Endothelial cell (in vitro differentiated cells): ENCODE measurements at regions not wholly inside any gene's neighbourhood (a gene's known extent, or its start where the extent isn't known, plus 50 kb on each side); places are given as distances from the start of the nearest gene placed in this dataset.

ENCODE experiments used
- DNase-seq: peaks from one replicate; pipeline ENCODE4 v3.0.0; 2021; ENCODE audit warnings: low spot score
- H3K27ac Mint-ChIP-seq: one replicate; pipeline ENCODE4 v1.8.0; 2021; ENCODE audit warnings: mixed read lengths, inconsistent platforms; ENCODE audit not compliant: unreplicated experiment
- H3K27me3 Mint-ChIP-seq: one replicate; pipeline ENCODE4 v1.8.0; 2021; ENCODE audit warnings: mild to moderate bottlenecking, moderate library complexity, mixed read lengths, inconsistent platforms; ENCODE audit not compliant: unreplicated experiment
- H3K36me3 Mint-ChIP-seq: one replicate; pipeline ENCODE4 v1.8.0; 2021; ENCODE audit warnings: mild to moderate bottlenecking, low read depth, mixed read lengths, inconsistent platforms; ENCODE audit not compliant: unreplicated experiment
- H3K4me1 Mint-ChIP-seq: one replicate; pipeline ENCODE4 v1.8.0; 2021; ENCODE audit warnings: mild to moderate bottlenecking, mixed read lengths, inconsistent platforms; ENCODE audit not compliant: unreplicated experiment
- H3K4me3 Mint-ChIP-seq: one replicate; pipeline ENCODE4 v1.8.0; 2021; ENCODE audit warnings: mild to moderate bottlenecking, mixed read lengths, inconsistent platforms; ENCODE audit not compliant: unreplicated experiment
- H3K9me3 Mint-ChIP-seq: one replicate; pipeline ENCODE4 v1.8.0; 2021; ENCODE audit warnings: mixed read lengths, inconsistent platforms; ENCODE audit not compliant: unreplicated experiment
- CTCF ChIP-seq: fragments of 200-600 bp; sonication (generic); IDR thresholded peaks from one replicate; pipeline ENCODE4 v1.5.0; 2021; ENCODE audit warnings: antibody characterized with exemption; ENCODE audit not compliant: unreplicated experiment

DNA sequence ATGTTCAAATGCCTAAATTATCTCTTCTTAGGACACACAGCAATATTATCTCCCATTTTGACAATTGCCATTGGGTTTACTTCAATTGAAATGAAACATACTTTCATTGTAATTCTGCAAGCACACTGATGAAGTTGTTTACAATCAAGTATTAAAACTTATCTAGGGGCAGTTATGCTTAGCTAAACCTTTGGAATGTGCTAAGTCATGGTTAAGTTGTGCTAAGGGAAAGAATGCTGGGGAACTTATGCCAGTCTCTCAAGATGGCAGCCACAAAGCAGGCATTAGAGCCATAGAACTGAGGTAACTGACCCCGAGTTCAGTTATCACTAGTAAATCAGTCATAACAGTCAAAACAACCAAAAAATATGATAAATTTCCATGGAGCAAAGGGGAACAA lies 59.1 kb upstream of the NT5E start:
- Mint-ChIP-seq H3K27me3 (no peaks in the 10 kb centered on the region), H3K4me3 (no peak overlapping the region), H3K36me3 (no peaks in the 10 kb centered on the region), H3K9me3 (no peaks in the 10 kb centered on the region), H3K27ac (no peak overlapping the region), H3K4me1 (peaks cover 11% of the 10 kb centered on the region)
- DNase-seq, result no peak
- no peak for TF ChIP-seq CTCF

DNA sequence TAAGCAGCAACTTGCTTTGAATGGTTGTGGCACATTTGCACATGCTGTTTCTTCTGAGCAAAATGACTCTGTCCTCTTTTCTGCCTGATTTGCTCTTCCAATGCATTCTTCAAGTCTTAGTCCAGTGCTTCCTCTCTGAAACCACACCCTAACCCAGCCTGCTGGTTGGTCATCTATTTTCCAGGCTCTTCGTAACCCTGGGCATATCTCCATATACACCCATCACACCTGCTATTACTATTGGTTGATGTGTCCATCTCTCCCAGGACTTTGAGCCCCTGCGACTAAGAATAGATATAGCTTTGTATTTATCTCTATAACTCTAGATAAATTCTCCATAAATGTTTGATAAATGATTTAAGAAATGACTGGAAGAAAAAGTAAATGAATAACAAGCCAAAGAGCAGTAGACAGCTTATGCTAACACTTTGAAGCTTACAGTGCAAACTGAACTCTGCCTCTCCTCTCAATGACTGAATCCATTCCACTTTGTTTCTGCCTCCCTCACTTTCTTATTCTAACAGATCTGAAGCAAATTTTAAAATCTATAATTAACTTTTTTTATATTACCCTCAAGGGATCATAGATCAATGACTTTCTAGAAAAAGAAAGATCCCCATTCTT lies 59.7 kb upstream of the NT5E start:
- DNase-seq, result no peak
- Mint-ChIP-seq H3K27me3 (no peaks in the 10 kb centered on the region), H3K4me3 (no peak overlapping the region), H3K9me3 (no peaks in the 10 kb centered on the region), H3K4me1 (peaks cover 13% of the 10 kb centered on the region), H3K27ac (no peak overlapping the region), H3K36me3 (no peaks in the 10 kb centered on the region)
- TF ChIP-seq CTCF, result no peak

DNA sequence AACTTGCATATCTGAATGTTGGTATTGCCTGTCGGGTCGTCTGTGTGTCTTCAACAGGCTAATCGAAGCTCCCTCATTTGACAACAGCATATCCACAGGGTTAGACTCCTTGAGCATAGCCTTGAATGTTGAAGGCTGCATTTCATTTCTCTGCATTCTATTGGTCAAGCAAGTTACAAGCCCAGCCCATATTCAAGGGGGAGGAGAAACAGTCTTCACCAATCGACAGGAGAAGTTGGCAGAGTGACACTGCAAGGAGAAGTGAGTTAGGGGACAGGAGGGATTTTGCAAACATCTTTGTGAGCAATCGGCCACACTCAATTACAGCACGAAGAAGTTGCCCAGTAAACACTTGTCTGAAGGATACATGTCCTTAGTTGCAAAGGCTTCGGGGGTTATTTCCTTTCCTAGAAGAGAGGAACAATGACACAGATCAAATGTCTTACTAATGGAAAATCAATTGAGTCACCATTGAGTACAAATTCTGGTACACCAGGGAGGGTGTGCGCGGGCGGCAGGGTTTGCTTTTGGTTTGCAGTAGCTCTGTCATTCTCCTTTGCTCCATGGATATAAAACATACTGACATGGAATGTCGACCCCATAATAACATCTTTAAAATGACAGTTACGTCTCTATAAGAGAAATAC lies 60.6 kb upstream of the NT5E start:
- no peak for DNase-seq
- Mint-ChIP-seq H3K4me1 (peaks cover 13% of the 10 kb centered on the region), H3K27ac (no peak overlapping the region), H3K9me3 (no peaks in the 10 kb centered on the region), H3K27me3 (no peaks in the 10 kb centered on the region), H3K36me3 (no peaks in the 10 kb centered on the region), H3K4me3 (no peak overlapping the region)
- no peak for TF ChIP-seq CTCF

- H3K4me3 Mint-ChIP-seq, result no peak overlapping the region
- H3K9me3 Mint-ChIP-seq, result no peaks in the 10 kb centered on the region
- DNase-seq, result no peak
- no peak overlapping the region for H3K27ac Mint-ChIP-seq
- H3K4me1 Mint-ChIP-seq, result peaks cover 9% of the 10 kb centered on the region
- no peaks in the 10 kb centered on the region for H3K36me3 Mint-ChIP-seq
- no peaks in the 10 kb centered on the region for H3K27me3 Mint-ChIP-seq
- TF ChIP-seq CTCF, result no peak
Observed at GRCh38 chr6:85388531-85388930, 61.4 kb upstream of the NT5E start.

GRCh38 chr6:85385636-85386315 lies 64.1 kb upstream of the NT5E start:
- Mint-ChIP-seq H3K27me3 (no peaks in the 10 kb centered on the region), H3K27ac (no peak overlapping the region), H3K9me3 (no peaks in the 10 kb centered on the region), H3K36me3 (no peaks in the 10 kb centered on the region), H3K4me3 (no peak overlapping the region), H3K4me1 (peaks cover 5% of the 10 kb centered on the region)
- TF ChIP-seq CTCF, result no peak
- DNase-seq, result no peak
